ENCODE measurements at regions not wholly inside any gene's neighbourhood (a gene's known extent, or its start where the extent isn't known, plus 50 kb on each side); places are given as distances from the start of the nearest gene placed in this dataset.

GRCh38 chr19:28990522-28990921 lies 222.4 kb downstream of the UQCRFS1 start:
- no peak for TF ChIP-seq SUZ12 (IDR thresholded peaks at IDR 0.05; ENCODE audit: extremely low read depth, insufficient read depth, insufficient read length)
- no peak for TF ChIP-seq YY1 (IDR thresholded peaks at IDR 0.05; ENCODE audit: insufficient read depth, insufficient read length)
- no peak for TF ChIP-seq ZNF274 (IDR thresholded peaks at IDR 0.05; ENCODE audit: low read depth, low read length)

Measured in NT2/D1 (cell line).